ENCODE measurements at regions not wholly inside any gene's neighbourhood (a gene's known extent, or its start where the extent isn't known, plus 50 kb on each side); places are given as distances from the start of the nearest gene placed in this dataset.
"Not testable (repeated sequence)": the region's sequence is repeated elsewhere in the genome, so short reads cannot be mapped to it uniquely, and the experiment has no call there.

- DNase-seq (ENCODE audit: low read depth), result no peak
Measured at GRCh38 chr2:210961249-210961648, 404.9 kb downstream of the CPS1 start.

GRCh38 chr2:210963386-210963785, 407.0 kb downstream of the CPS1 start:
- no peak for DNase-seq (ENCODE audit: low read depth)

GRCh38 chr2:210964141-210964764, 407.9 kb downstream of the CPS1 start:
- DNase-seq (ENCODE audit: low read depth), result no peak

GRCh38 chr2:210965472-210965871, 409.1 kb downstream of the CPS1 start:
- DNase-seq (ENCODE audit: low read depth), result no peak

- DNase-seq (ENCODE audit: low read depth), result no peak
Measured at GRCh38 chr2:210966330-210966729, 409.9 kb downstream of the CPS1 start.

GRCh38 chr2:210971431-210971830, 415.0 kb downstream of the CPS1 start:
- DNase-seq (ENCODE audit: low read depth), result no peak

- DNase-seq (ENCODE audit: low read depth), result not testable (repeated sequence)
Measured at GRCh38 chr2:210986806-210987205, 430.4 kb downstream of the CPS1 start.

GRCh38 chr2:210991107-210991506, 434.7 kb downstream of the CPS1 start:
- DNase-seq (ENCODE audit: low read depth), result no peak

GRCh38 chr2:210994104-210994503, 437.7 kb downstream of the CPS1 start:
- no peak for DNase-seq (ENCODE audit: low read depth)

- no peak for DNase-seq (ENCODE audit: low read depth)
Measured at GRCh38 chr2:210997373-210997772, 441.0 kb downstream of the CPS1 start.

- no peak for DNase-seq (ENCODE audit: low read depth)
Measured at GRCh38 chr2:210998334-210998733, 441.9 kb downstream of the CPS1 start.

- no peak for DNase-seq (ENCODE audit: low read depth)
Measured at GRCh38 chr2:211014376-211014775, 458.0 kb downstream of the CPS1 start.

- DNase-seq (ENCODE audit: low read depth), result no peak
Measured at GRCh38 chr2:211014906-211015305, 458.5 kb downstream of the CPS1 start.

GRCh38 chr2:211025089-211025488, 468.7 kb downstream of the CPS1 start:
- DNase-seq (ENCODE audit: low read depth), result not testable (repeated sequence)

GRCh38 chr2:211026109-211026508, 469.7 kb downstream of the CPS1 start:
- no peak for DNase-seq (ENCODE audit: low read depth)

GRCh38 chr2:211027976-211028375, 471.6 kb downstream of the CPS1 start:
- DNase-seq (ENCODE audit: low read depth), result no peak

- DNase-seq (ENCODE audit: low read depth), result no peak
Measured at GRCh38 chr2:211033765-211034164, 477.4 kb downstream of the CPS1 start.

GRCh38 chr2:211035548-211036185, 479.3 kb downstream of the CPS1 start:
- no peak for DNase-seq (ENCODE audit: low read depth)

GRCh38 chr2:211045025-211045424, 488.6 kb downstream of the CPS1 start:
- no peak for DNase-seq (ENCODE audit: low read depth)

- DNase-seq (ENCODE audit: low read depth), result no peak
Measured at GRCh38 chr2:211049321-211050018, 493.1 kb downstream of the CPS1 start.

- DNase-seq (ENCODE audit: low read depth), result no peak
Measured at GRCh38 chr2:211055438-211055837, 499.0 kb downstream of the CPS1 start.

- DNase-seq (ENCODE audit: low read depth), result no peak
Measured at GRCh38 chr2:211061612-211062296, 505.4 kb downstream of the CPS1 start.

GRCh38 chr2:211062297-211062612, 505.9 kb downstream of the CPS1 start:
- no peak for DNase-seq (ENCODE audit: low read depth)

All from stimulated activated CD8-positive, alpha-beta memory T cell treated with anti-CD3 and anti-CD28 coated beads, Interleukin-15, amount 100 ng/mL, for 24 hours (primary cell).